A549 (cell line): ENCODE measurements at regions not wholly inside any gene's neighbourhood (a gene's known extent, or its start where the extent isn't known, plus 50 kb on each side); places are given as distances from the start of the nearest gene placed in this dataset.

Source experiments
- ATAC-seq, 2 experiments: fragments of 200-7000 bp in 1 of 2; fragments of >200 bp in 1 of 2; cut with Nextera tagmentation in 1 of 2; cut with Tn5 transposase in 1 of 2; 3 replicates each; pipeline versions ENCODE4 v1.8.0 to v1.9.1; 2018 to 2020; ENCODE audit warnings: mild to moderate bottlenecking in 1 of 2, moderate library complexity in 1 of 2
- CTCF ChIA-PET: fragments of 300-600 bp; sonication (Branson Sonifier 250); formaldehyde crosslinking; extraction: SDS; loops from one replicate; lab custom pipeline; 2021; ENCODE audit warnings: antibody characterized with exemption, inconsistent platforms; lab: Yijun Ruan, JAX
- POLR2A ChIA-PET: fragments of 350-600 bp; formaldehyde crosslinking; extraction: SDS; loops from one replicate; lab custom pipeline; 2021; ENCODE audit warnings: antibody characterized with exemption, inconsistent platforms; lab: Yijun Ruan, JAX
- DNase-seq, 2 experiments: peaks; one replicate each; pipeline versions ENCODE4 v3.0.0 to v3.0.0-alpha.2; 2011 to 2016; ENCODE audit warnings: low read depth in 1 of 2, low spot score in 1 of 2
- FAIRE-seq: peaks from 2 replicates; lab custom pipeline; 2011; peaks lifted over from hg19 to GRCh38; lab: Jason Lieb, UNC
- H3K27ac ChIP-seq, 2 experiments: fragments of >200 bp; sonication (Bioruptor Twin); formaldehyde crosslinking; 3 replicates each; pipeline ENCODE4 v1.5.1; 2016 to 2017
- H3K4me1 ChIP-seq: fragments of >200 bp; sonication (Bioruptor Twin); formaldehyde crosslinking; 3 replicates; pipeline ENCODE4 v1.6.1; 2016
- H3K4me2 ChIP-seq: fragments of >200 bp; sonication (Bioruptor Twin); formaldehyde crosslinking; 3 replicates; pipeline ENCODE4 v1.6.1; 2016
- H3K4me3 ChIP-seq: fragments of >200 bp; sonication (Bioruptor Twin); formaldehyde crosslinking; 3 replicates; pipeline ENCODE4 v1.5.1; 2016
- H3K9me3 ChIP-seq: fragments of >200 bp; sonication (Bioruptor Twin); formaldehyde crosslinking; 3 replicates; pipeline ENCODE4 v1.6.1; 2016
- E2F6 ChIP-seq: IDR thresholded peaks from 2 replicates; pipeline ENCODE4 v1.6.1; 2012; ENCODE audit warnings: low read depth, borderline replicate concordance
- EP300 ChIP-seq, 2 experiments: fragments of >200 bp; sonication (Bioruptor Twin); formaldehyde crosslinking; IDR thresholded peaks; 2 replicates in 1 of 2; 3 replicates in 1 of 2; pipeline ENCODE4 v1.6.1; 2016 to 2017
- ESRRA ChIP-seq: fragments of 150-350 bp; IDR thresholded peaks from 2 replicates; pipeline ENCODE4 v1.6.1; 2014; ENCODE audit warnings: mild to moderate bottlenecking, low read length, borderline replicate concordance
- FOSB ChIP-seq: fragments of 250-450 bp; sonication (Bioruptor Pico); IDR thresholded peaks from 2 replicates; pipeline ENCODE4 v1.5.0; 2020; ENCODE audit warnings: mild to moderate bottlenecking, moderate library complexity
- GATA3 ChIP-seq: IDR thresholded peaks from 2 replicates; pipeline ENCODE4 v1.6.1; 2012; ENCODE audit warnings: borderline replicate concordance
- HEYL ChIP-seq: fragments of 250-450 bp; sonication (Bioruptor Pico); IDR thresholded peaks from 2 replicates; pipeline ENCODE4 v1.8.0; 2021; ENCODE audit warnings: mild to moderate bottlenecking, moderate library complexity
- HMGXB4 ChIP-seq: fragments of 250-450 bp; sonication (Bioruptor Pico); IDR thresholded peaks from 2 replicates; pipeline ENCODE4 v1.5.0; 2021; ENCODE audit warnings: mild to moderate bottlenecking, moderate library complexity, borderline replicate concordance
- HOXB13 ChIP-seq: fragments of 250-450 bp; sonication (Bioruptor Pico); IDR thresholded peaks from 2 replicates; pipeline ENCODE4 v1.5.0; 2020; ENCODE audit warnings: low read depth, mild to moderate bottlenecking, moderate library complexity
- HOXB5 ChIP-seq: fragments of 250-450 bp; sonication (Bioruptor Pico); IDR thresholded peaks from 2 replicates; pipeline ENCODE4 v1.5.0; 2020; ENCODE audit warnings: mild to moderate bottlenecking, moderate library complexity
- KDM1A ChIP-seq: fragments of 200-600 bp; sonication (generic); IDR thresholded peaks from 2 replicates; pipeline ENCODE4 v1.6.1; 2016; ENCODE audit warnings: low read depth, mild to moderate bottlenecking
- KDM5A ChIP-seq: fragments of 200-600 bp; sonication (generic); IDR thresholded peaks from 2 replicates; pipeline ENCODE4 v1.6.1; 2016; ENCODE audit warnings: antibody characterized with exemption, mild to moderate bottlenecking
- MAZ ChIP-seq: fragments of 150-350 bp; IDR thresholded peaks from 2 replicates; pipeline ENCODE4 v1.6.1; 2014; ENCODE audit warnings: antibody characterized with exemption, low read depth, low read length, borderline replicate concordance
- NR3C1 ChIP-seq: fragments of >200 bp; sonication (Bioruptor Twin); formaldehyde crosslinking; IDR thresholded peaks from 3 replicates; pipeline ENCODE4 v1.6.1; 2017
- PBX3 ChIP-seq: IDR thresholded peaks from 2 replicates; pipeline ENCODE4 v1.6.1; 2012
- POLR2AphosphoS2 ChIP-seq: conservative IDR thresholded peaks from 2 replicates; pipeline ENCODE4 v1.6.1; 2012; ENCODE audit warnings: low read length, improper control_type of control experiment, inconsistent platforms
- RARB ChIP-seq: fragments of 250-450 bp; sonication (Bioruptor Pico); IDR thresholded peaks from 2 replicates; pipeline ENCODE4 v1.8.0; 2021; ENCODE audit warnings: mild to moderate bottlenecking, moderate library complexity
- RNF2 ChIP-seq: fragments of 200-600 bp; sonication (generic); IDR thresholded peaks from 2 replicates; pipeline ENCODE4 v1.6.1; 2016; ENCODE audit warnings: low read depth, mild to moderate bottlenecking, antibody characterized with exemption, moderate library complexity, borderline replicate concordance
- SMC3 ChIP-seq: fragments of >200 bp; sonication (Bioruptor Twin); formaldehyde crosslinking; IDR thresholded peaks from 3 replicates; pipeline ENCODE4 v1.6.1; 2018; ENCODE audit warnings: inconsistent platforms
- TFCP2L1 ChIP-seq: fragments of 250-450 bp; sonication (Bioruptor Pico); IDR thresholded peaks from 2 replicates; pipeline ENCODE4 v1.5.0; 2021; ENCODE audit warnings: mild to moderate bottlenecking
- WGBS: methylation state at CpG from one replicate; pipeline ENCODE4 v1.1.6; 2017; ENCODE audit errors: missing lambda C conversion rate; 5-methylcytosine and 5-hydroxymethylcytosine counted together

- DNase-seq (no peak), ATAC-seq (no peak)
- H3K9me3 ChIP-seq: no peaks in the 10 kb centered on the region
- POLR2A ChIA-PET: no interaction called here
- no peak overlapping the region for H3K27ac ChIP-seq
- H3K4me1 ChIP-seq: no peaks in the 10 kb centered on the region
- no peak overlapping the region for H3K4me2 ChIP-seq
- CTCF ChIA-PET: no interaction called here
- no peak for TF ChIP-seq E2F6
- TF ChIP-seq PBX3: no peak
- TF ChIP-seq FOSB (CRISPR knock-in tag): no peak
- TF ChIP-seq HMGXB4 (CRISPR knock-in tag): no peak
- TF ChIP-seq POLR2AphosphoS2: no peak
- no peak for TF ChIP-seq GATA3
- TF ChIP-seq HOXB13 (CRISPR knock-in tag): no peak
- no peak for TF ChIP-seq KDM5A
- no peak for TF ChIP-seq MAZ
- no peak for TF ChIP-seq RARB
- TF ChIP-seq, all 56 proteins: peak for 0
- H3K4me3 ChIP-seq: no peak overlapping the region
- FAIRE-seq: no peak
- 7% methylated on average over 2 of the region's 2 CpGs for WGBS
Observed at GRCh38 chr12:62162214-62162613, 98.0 kb upstream of the USP15 start.

- H3K4me1 ChIP-seq: no peaks in the 10 kb centered on the region
- POLR2A ChIA-PET: no interaction called here
Observed at GRCh38 chr12:62163368-62163767, 96.8 kb upstream of the USP15 start.

More at GRCh38 chr12:62163368-62163767, 96.8 kb upstream of the USP15 start:
- FAIRE-seq (no peak), DNase-seq (no peak), ATAC-seq (no peak)
- Histone ChIP-seq H3K4me2 (no peak overlapping the region), H3K27ac (no peak overlapping the region), H3K9me3 (no peaks in the 10 kb centered on the region), H3K4me3 (no peak overlapping the region)
- TF ChIP-seq HMGXB4 (CRISPR knock-in tag): no peak
- no peak for TF ChIP-seq NR3C1
- TF ChIP-seq ESRRA: no peak
- TF ChIP-seq RNF2: no peak
- no peak for TF ChIP-seq E2F6
- TF ChIP-seq SMC3: no peak
- TF ChIP-seq HOXB5 (CRISPR knock-in tag): no peak
- TF ChIP-seq EP300 (IDR thresholded peaks at IDR 0.05): no peak
- TF ChIP-seq FOSB (CRISPR knock-in tag): no peak
- TF ChIP-seq TFCP2L1: no peak
- TF ChIP-seq KDM1A: no peak
- TF ChIP-seq POLR2AphosphoS2: no peak
- no peak for TF ChIP-seq HEYL
- 9% methylated on average over 1 of the region's 1 CpG for WGBS
- CTCF ChIA-PET: no interaction called here
